GM19023 (cell line): ENCODE measurements at regions not wholly inside any gene's neighbourhood (a gene's known extent, or its start where the extent isn't known, plus 50 kb on each side); places are given as distances from the start of the nearest gene placed in this dataset.

Experiments
- ATAC-seq: cut with Tn5 transposase; IDR thresholded peaks from one replicate; pipeline ENCODE4 v1.9.1; 2021; ENCODE audit warnings: mild to moderate bottlenecking, moderate library complexity; ENCODE audit not compliant: unreplicated experiment

- no peak for ATAC-seq
Observed at GRCh38 chr21:40976198-40977109, 129.5 kb upstream of the DSCAM start.

- ATAC-seq = no peak
Observed at GRCh38 chr21:40985370-40985769, 138.4 kb upstream of the DSCAM start.

DNA sequence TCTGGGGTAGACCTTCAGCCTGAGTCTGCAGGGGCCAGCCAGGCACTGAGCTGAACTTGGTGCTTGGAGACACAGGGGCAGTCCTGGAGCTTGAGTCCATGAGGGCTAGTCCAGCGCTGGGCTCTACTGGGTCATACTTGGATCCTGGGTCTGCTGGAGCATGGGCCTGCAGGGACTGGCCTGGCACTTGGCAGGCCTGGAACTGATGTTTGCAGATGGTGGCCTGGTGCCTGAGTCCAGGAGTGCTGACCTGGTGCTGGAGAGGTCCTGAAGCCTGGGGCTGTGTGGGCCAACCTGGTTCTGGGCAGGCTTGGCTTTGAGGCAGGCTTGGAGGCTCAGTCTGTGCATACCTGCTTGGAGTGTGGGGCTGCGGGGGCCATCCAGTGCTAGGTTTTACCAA, 143.4 kb upstream of the DSCAM start:
- no peak for ATAC-seq

DNA sequence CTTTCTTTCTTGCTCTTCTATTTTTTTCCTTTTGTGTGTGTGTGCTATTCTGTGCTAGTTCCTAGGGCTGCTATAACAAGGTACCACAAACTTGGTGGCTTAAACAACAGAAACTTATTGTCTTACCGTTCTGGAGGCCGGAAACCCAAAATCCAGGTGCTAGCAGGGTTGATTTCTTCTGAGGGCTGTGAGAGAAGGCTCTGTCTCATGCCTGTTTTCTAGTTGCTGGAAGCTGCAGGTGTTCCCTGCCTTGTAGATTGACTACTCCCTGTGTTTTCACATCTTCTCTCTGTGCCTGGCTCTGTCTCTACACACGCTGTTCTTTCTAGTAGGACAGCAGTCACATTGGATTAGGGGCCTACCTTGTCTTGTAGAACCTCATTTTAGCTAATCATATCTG, 150.9 kb upstream of the DSCAM start:
- no peak for ATAC-seq

DNA sequence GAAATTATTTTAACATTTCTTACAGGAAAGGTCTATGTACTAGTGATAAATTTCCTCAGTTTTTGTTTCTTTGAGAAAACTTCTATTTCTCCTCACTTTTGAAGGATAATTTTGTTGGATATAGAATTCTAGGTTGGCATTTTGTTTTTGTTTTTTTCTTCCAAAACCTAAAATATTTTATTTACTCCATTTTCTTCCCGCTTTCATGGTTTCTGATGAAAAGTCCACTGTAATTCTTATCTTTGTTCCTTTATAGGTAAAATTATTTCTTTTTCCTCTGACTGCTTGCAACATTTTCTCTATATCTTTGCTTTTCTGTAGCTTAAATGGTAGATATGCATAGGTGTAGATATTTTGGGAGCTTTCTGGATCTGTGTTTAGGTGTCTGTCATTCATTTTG, 153.9 kb upstream of the DSCAM start:
- ATAC-seq = no peak

GRCh38 chr21:41006636-41007035, 159.7 kb upstream of the DSCAM start:
- no peak for ATAC-seq

GRCh38 chr21:41008351-41008750, 159.6 kb upstream of the BACE2 start:
- no peak for ATAC-seq

DNA sequence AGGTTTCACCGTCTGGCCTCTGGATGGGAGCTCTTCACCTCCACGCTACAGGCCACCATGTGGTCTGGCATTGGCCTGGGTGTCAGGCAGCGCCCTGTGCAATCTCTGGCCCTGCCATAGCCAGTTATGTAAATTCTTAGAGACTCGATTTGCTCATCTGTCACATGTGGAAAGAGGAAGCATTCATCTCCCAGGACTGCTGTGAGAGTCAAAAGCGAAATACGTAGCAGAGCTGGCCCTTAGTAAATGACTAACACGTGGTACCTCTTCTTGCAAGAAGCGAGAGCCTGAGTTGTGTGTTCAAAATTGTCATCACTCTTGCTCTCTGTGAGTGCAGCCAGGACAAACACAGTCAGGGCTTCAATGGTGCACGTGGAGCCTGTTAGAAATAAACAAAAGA, 159.0 kb upstream of the BACE2 start:
- no peak for ATAC-seq

- no peak for ATAC-seq
Observed at GRCh38 chr21:41009398-41010100, 158.4 kb upstream of the BACE2 start.

GRCh38 chr21:41010101-41010435, 157.9 kb upstream of the BACE2 start:
- ATAC-seq = no peak

- no peak for ATAC-seq
Observed at GRCh38 chr21:41011098-41011731, 156.7 kb upstream of the BACE2 start.

DNA sequence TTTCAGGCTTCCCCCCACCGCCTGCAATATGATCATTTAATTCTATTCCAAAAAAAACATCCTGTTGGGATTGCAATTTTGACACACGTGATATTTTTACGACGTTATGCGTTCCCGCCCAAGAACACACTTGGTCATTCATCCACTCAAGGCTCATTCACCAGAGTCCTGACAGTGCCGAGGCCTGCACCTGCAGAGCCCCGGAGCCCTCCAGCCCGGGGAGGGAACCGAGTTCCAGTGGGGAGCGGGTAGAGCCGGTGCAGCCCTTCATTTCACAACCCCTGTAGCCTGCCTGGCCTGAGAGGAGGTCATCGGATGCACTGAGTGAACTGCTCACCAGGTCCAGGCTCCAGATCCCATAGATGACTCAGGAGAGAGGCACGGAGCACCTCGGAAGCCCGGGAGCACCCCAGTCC, 156.0 kb upstream of the BACE2 start:
- ATAC-seq = no peak

- ATAC-seq = no peak
Observed at GRCh38 chr21:41012425-41012824, 155.5 kb upstream of the BACE2 start.

DNA sequence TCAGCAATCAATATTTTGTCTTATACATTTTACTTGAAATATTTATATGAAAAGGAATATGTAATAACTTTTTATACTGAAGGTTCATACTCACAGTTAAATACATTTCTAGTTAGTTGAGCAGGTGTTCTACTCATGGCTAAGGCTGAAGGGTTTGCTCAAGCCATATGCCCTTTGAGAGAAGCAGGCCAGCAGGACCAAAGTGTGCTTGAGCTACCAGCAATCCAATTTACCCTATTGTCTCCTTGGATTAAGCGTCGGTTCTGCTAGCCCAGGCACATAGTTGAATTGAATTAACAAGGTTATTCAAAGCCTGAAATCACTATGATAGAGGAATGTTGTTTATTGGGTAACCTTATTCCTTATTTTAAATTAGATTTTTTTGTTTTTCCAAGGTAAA, 151.5 kb upstream of the BACE2 start:
- no peak for ATAC-seq

DNA sequence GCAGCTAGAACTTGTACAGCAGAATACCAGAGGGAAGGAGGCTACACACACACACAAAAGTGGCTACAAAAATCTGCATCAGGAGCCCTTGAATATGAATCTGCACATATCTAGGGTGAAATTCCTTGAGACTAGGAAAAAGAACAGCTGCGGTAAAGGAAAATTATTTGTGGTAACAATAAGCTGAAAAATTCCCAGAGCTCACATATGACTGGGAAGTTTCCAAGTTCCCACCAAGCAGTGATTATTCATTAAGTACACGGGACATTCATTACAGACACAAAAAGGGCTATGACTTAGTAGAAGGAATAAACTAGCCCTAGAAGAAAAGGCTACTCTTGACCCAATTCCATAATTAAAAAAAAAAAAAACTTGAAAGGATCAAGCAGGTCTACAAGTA, 149.5 kb upstream of the BACE2 start:
- ATAC-seq = no peak

DNA sequence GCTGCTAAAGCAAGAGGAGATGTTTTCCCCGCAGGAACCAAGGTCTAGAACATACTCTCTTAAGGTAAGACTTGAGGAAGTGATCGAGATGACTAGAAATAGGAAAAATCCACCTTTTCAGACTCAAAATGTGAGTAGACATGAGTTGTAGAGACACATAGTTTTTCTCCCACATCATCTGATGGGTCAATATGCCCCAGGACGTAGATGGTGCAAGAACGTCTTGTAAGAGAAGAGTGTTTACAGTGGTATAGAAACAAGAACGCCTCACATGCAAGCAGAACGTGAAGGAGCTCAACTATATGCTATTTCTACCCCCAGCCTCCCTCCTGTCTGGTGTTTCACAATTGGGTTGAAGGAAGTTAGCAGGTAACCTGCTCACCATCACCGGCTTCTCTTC, 144.0 kb upstream of the BACE2 start:
- no peak for ATAC-seq

DNA sequence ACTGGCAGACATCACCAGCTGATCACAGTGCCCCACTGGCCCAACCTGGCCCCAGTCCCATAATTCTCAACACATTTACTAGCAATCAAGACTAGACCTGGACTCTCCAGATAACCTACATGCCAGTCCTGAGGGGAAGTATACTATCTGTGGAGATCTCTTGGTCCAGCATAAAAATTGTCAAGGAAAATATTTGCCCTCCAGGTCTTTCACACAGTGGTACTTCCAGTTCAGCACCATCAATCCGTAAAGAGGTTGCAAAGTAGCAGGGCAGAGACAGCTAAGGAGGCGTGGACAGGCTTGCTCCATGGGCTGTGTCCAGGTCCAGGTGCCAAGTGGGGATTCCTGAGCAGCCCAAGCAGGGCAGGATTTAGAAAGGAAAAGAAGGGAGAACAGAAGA, 143.6 kb upstream of the BACE2 start:
- no peak for ATAC-seq

DNA sequence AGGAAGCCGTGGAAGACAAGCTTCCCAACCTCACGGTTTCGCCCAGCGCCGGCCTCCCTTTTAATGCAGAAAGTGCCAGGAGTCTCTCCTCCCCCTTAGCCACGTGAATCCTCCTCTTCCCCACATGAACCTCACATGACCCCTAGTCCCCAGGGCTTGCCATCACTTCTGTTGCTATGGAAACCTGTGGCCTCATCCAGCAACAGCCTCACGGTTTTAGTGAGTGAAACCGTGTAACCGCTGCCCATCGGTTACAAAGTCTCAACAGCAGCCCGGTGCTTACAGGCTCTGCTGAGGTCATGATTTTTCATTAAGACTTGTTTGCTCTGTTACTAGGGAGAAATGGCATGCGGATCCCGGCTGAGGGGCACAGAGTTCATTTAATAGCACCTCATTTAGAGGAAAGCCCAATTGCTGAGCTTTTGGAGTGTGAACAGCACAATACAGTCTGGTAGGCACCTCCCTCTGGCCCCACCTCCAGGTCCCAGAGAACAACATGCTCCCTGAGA, 143.2 kb upstream of the BACE2 start:
- no peak for ATAC-seq

DNA sequence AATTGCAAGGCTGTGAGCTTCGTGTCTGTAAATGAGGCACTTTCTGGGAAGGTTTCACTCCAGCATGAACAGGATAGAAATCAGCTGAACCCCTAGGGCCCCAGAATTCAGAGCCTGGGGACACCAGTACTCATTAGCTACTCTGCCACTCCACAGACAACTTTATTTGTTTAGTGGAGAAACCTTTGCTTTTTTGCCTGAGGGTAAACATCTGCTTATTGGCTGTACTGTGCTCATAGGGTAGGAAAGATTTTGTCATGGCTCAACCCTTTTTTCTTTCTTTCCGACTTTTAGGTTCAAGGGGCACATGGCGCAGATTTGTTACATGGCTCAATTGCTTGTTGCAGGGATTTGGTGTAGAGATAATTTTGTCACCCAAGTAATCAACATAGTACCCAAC, 138.4 kb upstream of the BACE2 start:
- ATAC-seq = no peak

DNA sequence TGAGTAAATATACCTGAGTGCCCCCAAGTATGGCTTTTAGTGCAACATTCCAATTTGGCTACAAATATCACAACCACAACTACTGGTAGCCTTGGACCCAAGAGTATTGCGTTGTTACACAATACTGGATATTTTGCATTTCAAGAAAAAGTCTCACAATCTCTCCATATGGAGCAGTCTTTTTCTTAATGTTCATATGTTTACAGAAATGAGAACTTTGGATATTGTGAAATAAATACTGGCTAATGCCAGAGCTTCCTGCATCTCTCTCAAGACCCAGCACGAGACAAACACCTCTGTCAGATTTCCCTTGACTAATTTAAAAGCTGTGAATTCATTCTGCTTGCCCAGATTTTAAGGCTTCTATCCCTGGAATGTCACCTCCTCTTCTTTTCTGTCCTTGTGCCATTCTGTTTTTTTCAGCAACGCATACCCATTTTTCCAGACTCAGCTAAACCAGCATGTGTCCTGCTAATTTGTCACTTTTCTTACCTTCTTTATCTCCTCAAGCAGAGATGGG, 136.2 kb upstream of the BACE2 start:
- ATAC-seq = no peak

DNA sequence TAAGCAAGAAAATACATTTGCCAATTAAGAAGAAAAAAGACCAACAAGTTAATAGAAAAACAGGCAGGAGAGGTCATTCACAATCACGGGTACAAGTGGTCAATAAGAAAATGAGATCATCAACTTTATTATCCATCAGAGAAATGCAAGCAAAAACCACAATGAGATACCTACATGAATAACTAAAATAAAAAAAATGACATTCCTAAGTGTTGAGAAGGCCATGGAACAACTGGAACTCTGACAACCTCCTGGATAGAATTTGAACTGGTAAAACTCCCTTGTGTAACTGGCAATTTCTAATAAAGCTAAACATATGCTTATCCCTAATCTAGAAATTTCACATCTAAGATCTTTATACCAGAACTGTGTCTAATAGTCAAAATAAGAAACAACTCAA, 135.4 kb upstream of the BACE2 start:
- no peak for ATAC-seq

DNA sequence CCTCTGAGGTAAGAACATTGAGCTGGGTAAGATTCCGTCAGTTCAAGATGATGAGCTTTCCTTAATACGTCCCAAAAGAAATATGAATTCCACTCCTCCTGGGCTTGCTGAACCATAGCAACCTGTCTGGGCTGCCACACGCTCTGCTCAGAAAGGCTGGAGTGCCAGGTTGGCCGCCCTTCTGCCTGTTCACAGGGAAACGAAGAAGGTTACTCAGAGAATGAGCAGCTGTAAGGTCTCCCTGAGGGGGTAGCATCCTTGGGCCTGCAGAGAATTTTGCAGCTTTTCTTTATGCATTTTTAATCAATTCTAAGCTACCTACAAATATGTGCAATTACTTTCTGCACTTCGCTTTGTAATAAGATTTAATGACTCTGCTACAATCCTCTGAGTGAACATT, 130.7 kb upstream of the BACE2 start:
- ATAC-seq = no peak
